MG63 (cell line): ENCODE measurements at regions not wholly inside any gene's neighbourhood (a gene's known extent, or its start where the extent isn't known, plus 50 kb on each side); places are given as distances from the start of the nearest gene placed in this dataset.

ENCODE experiments used
- DNase-seq: peaks from one replicate; pipeline ENCODE4 v3.0.0-alpha.2; 2020
- H3K27me3 ChIP-seq: fragments of 250-450 bp; sonication (Bioruptor Pico); 2 replicates; pipeline ENCODE4 v1.5.1; 2020; ENCODE audit warnings: mild to moderate bottlenecking, moderate library complexity
- H3K36me3 ChIP-seq: fragments of 250-450 bp; sonication (Bioruptor Pico); 2 replicates; pipeline ENCODE4 v1.5.1; 2020; ENCODE audit warnings: mild to moderate bottlenecking, moderate library complexity
- H3K4me3 ChIP-seq: fragments of 250-450 bp; sonication (Bioruptor Pico); 2 replicates; pipeline ENCODE4 v1.5.1; 2020; ENCODE audit warnings: mild to moderate bottlenecking, moderate library complexity
- H3K9me3 ChIP-seq: fragments of 250-450 bp; sonication (Bioruptor Pico); 2 replicates; pipeline ENCODE4 v1.5.1; 2020; ENCODE audit warnings: mild to moderate bottlenecking, moderate library complexity

DNA sequence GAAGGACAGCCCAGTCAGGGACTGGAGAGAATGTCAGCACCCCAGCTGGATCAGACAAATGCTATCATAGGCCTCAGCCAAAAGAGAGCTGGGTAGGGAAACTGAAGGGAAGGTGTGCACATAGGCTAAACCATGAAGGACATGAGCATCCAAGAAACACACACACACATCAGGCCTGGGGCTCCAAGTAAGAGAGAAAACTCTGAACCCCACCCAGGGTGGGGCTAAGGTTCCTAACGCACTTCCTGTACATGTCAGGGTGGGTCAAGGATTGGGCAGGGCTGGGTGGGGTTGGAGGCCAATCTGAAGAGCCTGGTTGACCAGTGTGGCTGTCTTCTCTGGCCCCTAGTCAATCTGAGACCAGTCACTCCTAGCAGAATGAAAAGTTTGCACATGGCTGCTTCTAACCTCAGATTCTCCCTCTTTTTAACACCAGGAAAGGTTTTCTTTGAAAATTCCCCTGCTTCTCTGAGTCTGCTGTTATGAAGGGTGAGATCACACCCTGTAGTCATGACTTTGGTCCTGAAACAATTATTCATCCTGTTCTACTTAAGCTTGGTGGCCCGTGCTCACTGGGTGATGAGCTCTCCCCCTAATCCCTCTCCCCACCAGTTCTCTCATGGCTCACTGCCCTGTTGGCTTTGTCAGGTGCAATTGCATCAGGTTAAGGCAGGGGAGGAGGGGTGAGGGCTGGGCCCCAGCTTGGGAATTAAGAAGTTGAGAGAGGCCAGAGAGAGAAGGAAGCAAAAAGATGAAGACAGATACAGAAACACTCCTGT is 88.4 kb downstream of the MAFB start:
- no peaks in the 10 kb centered on the region for H3K36me3 ChIP-seq
- no peaks in the 10 kb centered on the region for H3K27me3 ChIP-seq
- peaks cover 8% of the 10 kb centered on the region; the same call in 1 of the 2 replicates for H3K9me3 ChIP-seq
- peak; percentile 14 for DNase-seq
- no peak overlapping the region for H3K4me3 ChIP-seq

- no peak for DNase-seq
- peaks cover 8% of the 10 kb centered on the region; the same call in 1 of the 2 replicates for H3K9me3 ChIP-seq
- H3K36me3 ChIP-seq: no peaks in the 10 kb centered on the region
- no peak overlapping the region for H3K4me3 ChIP-seq
- no peaks in the 10 kb centered on the region for H3K27me3 ChIP-seq
These were observed 89.0 kb downstream of the MAFB start for GRCh38 chr20:40599987-40600386.

GRCh38 chr20:40592941-40593340 is 96.1 kb downstream of the MAFB start:
- Histone ChIP-seq H3K36me3 (no peaks in the 10 kb centered on the region), H3K9me3 (no peaks in the 10 kb centered on the region), H3K4me3 (no peak overlapping the region), H3K27me3 (no peaks in the 10 kb centered on the region)
- no peak for DNase-seq

DNA sequence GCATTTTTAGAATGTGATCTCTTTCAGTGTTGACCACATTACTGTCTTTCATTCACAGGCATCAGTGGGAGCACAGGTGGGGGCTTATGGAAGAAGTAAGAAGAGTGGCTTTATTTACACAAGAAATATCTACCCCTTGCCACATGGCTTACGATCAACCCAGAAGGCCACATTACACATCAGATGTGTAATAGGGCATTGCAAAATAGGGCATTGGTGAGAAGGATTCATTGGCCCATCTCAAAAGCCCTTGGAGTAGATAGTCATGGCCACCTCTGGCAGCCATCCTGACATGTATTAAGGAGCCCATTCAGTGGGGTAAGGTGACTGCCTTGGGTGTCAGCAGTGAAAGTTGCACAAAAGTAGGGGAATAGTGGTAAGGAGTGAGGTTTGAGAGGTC is 97.5 kb downstream of the MAFB start:
- no peak overlapping the region for H3K4me3 ChIP-seq
- no peak for DNase-seq
- H3K36me3 ChIP-seq: no peaks in the 10 kb centered on the region
- no peaks in the 10 kb centered on the region for H3K27me3 ChIP-seq
- no peaks in the 10 kb centered on the region for H3K9me3 ChIP-seq

DNA sequence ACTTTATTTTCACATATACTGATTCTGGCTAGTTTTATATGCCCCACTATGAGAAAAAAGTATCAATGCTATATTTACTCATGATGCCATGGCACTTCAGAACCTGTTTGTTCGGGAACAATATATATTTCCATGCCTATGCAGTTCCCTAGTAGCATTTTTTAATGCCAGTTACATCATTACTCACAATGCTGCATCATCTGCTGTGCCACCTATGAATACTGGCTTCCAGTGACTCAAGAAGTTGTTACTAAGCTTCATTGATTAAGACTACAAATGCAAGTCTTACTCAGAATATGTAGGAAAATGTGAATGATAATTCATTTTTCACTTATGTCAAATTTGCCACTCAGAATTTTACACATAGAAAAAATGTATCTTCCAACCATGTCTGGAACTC is 97.9 kb downstream of the MAFB start:
- Histone ChIP-seq H3K9me3 (no peaks in the 10 kb centered on the region), H3K4me3 (no peak overlapping the region), H3K36me3 (no peaks in the 10 kb centered on the region), H3K27me3 (no peaks in the 10 kb centered on the region)
- DNase-seq: no peak

DNA sequence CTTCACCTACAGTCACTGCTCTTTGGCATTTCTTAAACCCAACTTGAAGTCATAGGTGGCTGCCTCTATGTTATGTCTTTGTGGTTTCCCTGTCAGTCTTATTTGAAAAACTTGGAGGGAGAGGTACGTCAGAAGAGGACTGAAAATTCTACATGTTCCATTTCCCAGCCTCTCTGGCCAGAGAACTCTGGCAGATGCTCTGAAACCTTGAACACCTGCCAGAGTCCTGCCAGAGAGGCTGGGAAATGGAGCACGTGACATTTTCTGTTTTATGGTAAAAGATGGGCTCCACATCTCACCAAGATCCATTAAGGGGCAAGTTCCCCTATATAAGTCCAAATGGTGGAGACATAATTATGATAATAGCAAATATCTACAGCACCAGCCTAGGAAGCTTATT is 99.5 kb downstream of the MAFB start:
- Histone ChIP-seq H3K36me3 (no peaks in the 10 kb centered on the region), H3K4me3 (no peak overlapping the region), H3K9me3 (no peaks in the 10 kb centered on the region), H3K27me3 (no peaks in the 10 kb centered on the region)
- no peak for DNase-seq

DNA sequence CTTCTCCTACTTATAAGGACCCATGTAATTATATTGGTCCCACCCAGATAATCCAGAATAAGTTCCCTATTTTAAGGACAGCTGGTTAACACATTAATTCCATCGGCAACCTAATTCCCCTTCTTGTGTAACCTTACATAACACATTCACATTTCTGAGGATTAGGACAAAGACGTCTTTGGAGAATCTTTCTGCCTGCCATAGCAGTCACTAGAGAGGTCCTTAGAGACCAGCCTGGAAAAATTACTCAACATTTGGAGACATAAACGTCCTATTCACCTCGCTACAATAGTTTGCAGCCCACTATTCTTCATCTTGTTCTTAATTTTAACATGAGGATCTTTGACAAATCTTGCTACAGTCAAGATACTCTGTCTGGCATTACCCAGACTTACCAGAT is 100.1 kb downstream of the MAFB start:
- DNase-seq: no peak
- H3K9me3 ChIP-seq: no peaks in the 10 kb centered on the region
- no peaks in the 10 kb centered on the region for H3K27me3 ChIP-seq
- no peak overlapping the region for H3K4me3 ChIP-seq
- no peaks in the 10 kb centered on the region for H3K36me3 ChIP-seq

GRCh38 chr20:40587038-40587437 is 102.0 kb downstream of the MAFB start:
- no peak for DNase-seq
- Histone ChIP-seq H3K27me3 (no peaks in the 10 kb centered on the region), H3K4me3 (no peak overlapping the region), H3K36me3 (no peaks in the 10 kb centered on the region), H3K9me3 (no peaks in the 10 kb centered on the region)

DNA sequence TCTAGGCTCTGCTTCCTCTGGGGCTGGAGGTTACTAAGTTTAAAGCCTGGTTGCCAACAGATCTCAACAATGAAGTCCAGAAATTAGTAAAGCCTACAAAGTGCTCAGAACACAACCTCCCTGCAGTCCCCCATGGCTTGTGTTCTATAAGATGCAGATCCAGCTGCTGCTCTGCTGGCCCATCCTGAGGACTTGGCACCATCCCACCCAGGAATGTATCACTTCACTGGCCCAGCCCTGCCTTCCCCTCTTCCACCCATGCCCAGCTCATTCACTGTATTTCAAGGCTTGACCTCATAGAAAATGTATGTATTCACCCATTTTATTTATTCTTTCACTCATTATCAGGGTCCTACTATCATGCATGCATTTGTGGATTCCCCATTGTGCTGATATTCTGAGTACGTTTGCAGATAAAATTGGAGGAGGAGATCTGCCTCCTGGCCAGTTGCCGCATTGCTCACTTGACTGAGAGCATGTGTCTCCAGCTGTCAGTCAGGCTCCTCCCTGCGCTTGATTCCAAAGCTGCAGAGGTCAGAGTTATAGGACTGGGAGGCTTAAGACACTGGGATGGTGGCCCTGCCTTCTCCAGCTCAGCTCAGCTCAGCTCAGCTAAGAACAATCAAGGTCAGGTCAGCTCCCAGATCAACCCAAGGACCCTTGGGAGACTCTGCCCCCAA is 104.8 kb downstream of the MAFB start:
- no peaks in the 10 kb centered on the region for H3K27me3 ChIP-seq
- peak; percentile 91 for DNase-seq
- H3K36me3 ChIP-seq: no peaks in the 10 kb centered on the region
- H3K9me3 ChIP-seq: no peaks in the 10 kb centered on the region
- no peak overlapping the region for H3K4me3 ChIP-seq

- no peaks in the 10 kb centered on the region for H3K36me3 ChIP-seq
- no peak overlapping the region for H3K4me3 ChIP-seq
- DNase-seq: no peak
- no peaks in the 10 kb centered on the region for H3K9me3 ChIP-seq
- H3K27me3 ChIP-seq: no peaks in the 10 kb centered on the region
These were observed 105.4 kb downstream of the MAFB start for GRCh38 chr20:40583636-40584035.

- H3K36me3 ChIP-seq: no peaks in the 10 kb centered on the region
- no peak for DNase-seq
- H3K4me3 ChIP-seq: no peak overlapping the region
- H3K9me3 ChIP-seq: no peaks in the 10 kb centered on the region
- no peaks in the 10 kb centered on the region for H3K27me3 ChIP-seq
These were observed 105.8 kb downstream of the MAFB start for GRCh38 chr20:40583205-40583604.

DNA sequence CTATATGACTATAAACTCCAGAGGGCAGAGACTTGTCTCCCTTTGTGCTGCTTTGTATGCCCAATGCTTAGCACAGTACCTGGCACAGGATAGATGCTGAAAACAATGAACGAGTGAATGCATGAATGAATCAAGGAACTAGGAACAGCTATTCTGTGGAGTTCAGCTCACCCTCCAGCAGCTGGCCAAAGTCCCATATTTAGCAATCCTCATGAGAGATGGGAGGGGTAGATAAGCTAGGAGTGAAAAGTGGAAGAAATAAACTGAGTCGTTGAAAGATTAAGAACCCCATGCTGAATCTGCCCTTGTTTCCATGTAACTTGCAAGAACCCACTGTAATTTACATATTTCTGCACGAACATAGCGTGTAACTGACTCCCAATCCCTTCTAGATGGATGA is 106.5 kb downstream of the MAFB start:
- no peak overlapping the region for H3K4me3 ChIP-seq
- DNase-seq: no peak
- no peaks in the 10 kb centered on the region for H3K27me3 ChIP-seq
- no peaks in the 10 kb centered on the region for H3K9me3 ChIP-seq
- no peaks in the 10 kb centered on the region for H3K36me3 ChIP-seq

- Histone ChIP-seq H3K9me3 (no peaks in the 10 kb centered on the region), H3K27me3 (no peaks in the 10 kb centered on the region), H3K4me3 (no peak overlapping the region), H3K36me3 (no peaks in the 10 kb centered on the region)
- DNase-seq: no peak
These were observed 109.3 kb downstream of the MAFB start for GRCh38 chr20:40579701-40580100.

- Histone ChIP-seq H3K36me3 (no peaks in the 10 kb centered on the region), H3K27me3 (no peaks in the 10 kb centered on the region), H3K4me3 (no peak overlapping the region), H3K9me3 (peaks cover 4% of the 10 kb centered on the region; the same call in 1 of the 2 replicates)
- peak; percentile 31 for DNase-seq
These were observed 110.1 kb downstream of the MAFB start for GRCh38 chr20:40578961-40579360.

GRCh38 chr20:40575851-40576250 is 113.2 kb downstream of the MAFB start:
- H3K9me3 ChIP-seq: peaks cover 5% of the 10 kb centered on the region; the same call in 1 of the 2 replicates
- no peaks in the 10 kb centered on the region for H3K27me3 ChIP-seq
- H3K4me3 ChIP-seq: no peak overlapping the region
- no peaks in the 10 kb centered on the region for H3K36me3 ChIP-seq
- no peak for DNase-seq

GRCh38 chr20:40572251-40572650 is 116.8 kb downstream of the MAFB start:
- no peaks in the 10 kb centered on the region for H3K36me3 ChIP-seq
- H3K4me3 ChIP-seq: no peak overlapping the region
- no peaks in the 10 kb centered on the region for H3K27me3 ChIP-seq
- no peak for DNase-seq
- H3K9me3 ChIP-seq: peaks cover 5% of the 10 kb centered on the region; the same call in 1 of the 2 replicates

DNA sequence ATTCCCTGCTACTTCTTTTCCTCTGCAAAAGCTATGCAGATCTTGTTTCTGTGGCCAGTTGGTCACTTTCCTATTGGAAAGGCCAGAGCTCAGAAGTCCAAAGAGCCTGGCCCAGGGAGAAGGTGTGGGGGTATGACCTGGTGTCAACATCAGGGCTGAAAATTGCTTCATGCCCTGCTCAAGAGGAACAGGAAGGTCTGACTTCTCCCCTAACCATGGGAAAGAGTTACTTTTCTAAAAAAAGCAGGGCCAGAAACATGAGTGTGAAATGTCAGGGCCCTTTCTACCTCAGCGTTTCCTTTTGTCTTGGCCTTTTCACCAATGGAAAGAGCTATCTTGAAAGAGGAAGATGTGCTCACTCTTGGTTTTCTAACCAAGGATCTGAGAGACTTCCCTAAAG is 117.4 kb downstream of the MAFB start:
- Histone ChIP-seq H3K4me3 (no peak overlapping the region), H3K9me3 (peaks cover 5% of the 10 kb centered on the region; the same call in 1 of the 2 replicates), H3K27me3 (no peaks in the 10 kb centered on the region), H3K36me3 (no peaks in the 10 kb centered on the region)
- no peak for DNase-seq

DNA sequence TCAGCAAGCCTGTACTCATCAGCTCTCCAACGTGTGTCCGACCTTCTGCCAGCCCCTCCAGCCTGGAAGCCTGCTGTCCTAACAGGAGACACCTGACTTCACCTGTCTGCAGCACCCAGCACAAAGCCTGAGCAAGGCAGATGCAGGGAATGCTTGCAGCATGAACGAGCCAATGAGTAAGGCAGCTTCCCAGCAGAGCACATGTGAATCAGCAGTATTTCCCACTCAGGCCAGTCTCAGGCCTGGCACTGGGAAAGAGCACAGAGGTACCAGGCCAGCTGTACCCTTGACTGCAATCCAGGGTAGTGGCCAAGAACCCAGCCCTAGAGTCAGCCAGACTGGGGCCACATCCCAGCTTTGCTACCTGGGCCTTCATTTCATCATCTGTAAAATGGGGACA is 120.8 kb downstream of the MAFB start:
- Histone ChIP-seq H3K4me3 (no peak overlapping the region), H3K36me3 (no peaks in the 10 kb centered on the region), H3K27me3 (no peaks in the 10 kb centered on the region), H3K9me3 (no peaks in the 10 kb centered on the region)
- DNase-seq: peak; percentile 57
